H9 (cell line): ENCODE measurements at regions not wholly inside any gene's neighbourhood (a gene's known extent, or its start where the extent isn't known, plus 50 kb on each side); places are given as distances from the start of the nearest gene placed in this dataset.

ENCODE experiments used
- DNase-seq: peaks from one replicate; pipeline ENCODE4 v3.0.0-alpha.2; 2017
- H2AFZ ChIP-seq: one replicate; pipeline ENCODE4 v1.6.1; 2013; ENCODE audit warnings: mild to moderate bottlenecking, low read length, control low read depth, moderate library complexity
- H2AK5ac ChIP-seq: 2 replicates; pipeline ENCODE4 v1.6.1; 2013; ENCODE audit warnings: low read length, control low read depth, mixed read lengths; ENCODE audit not compliant: insufficient read length
- H2BK120ac ChIP-seq: one replicate; pipeline ENCODE4 v1.6.1; 2013; ENCODE audit warnings: low read depth, mild to moderate bottlenecking, low read length, control low read depth, inconsistent platforms; ENCODE audit not compliant: poor library complexity, severe bottlenecking
- H2BK12ac ChIP-seq: 2 replicates; pipeline ENCODE4 v1.6.1; 2013; ENCODE audit warnings: low read length, control low read depth, mixed read lengths, low read depth; ENCODE audit not compliant: insufficient read length
- H2BK15ac ChIP-seq: 2 replicates; pipeline ENCODE4 v1.6.1; 2013; ENCODE audit warnings: low read depth, low read length, control low read depth
- H2BK20ac ChIP-seq: one replicate; pipeline ENCODE4 v1.6.1; 2013; ENCODE audit warnings: low read depth, mild to moderate bottlenecking, low read length, control low read depth, inconsistent platforms; ENCODE audit not compliant: poor library complexity, severe bottlenecking
- H2BK5ac ChIP-seq: 2 replicates; pipeline ENCODE4 v1.6.1; 2013; ENCODE audit warnings: low read length, control low read depth, mixed read lengths; ENCODE audit not compliant: insufficient read length
- H3K14ac ChIP-seq: 2 replicates; pipeline ENCODE4 v1.6.1; 2013; ENCODE audit warnings: low read length, control low read depth; ENCODE audit not compliant: insufficient read depth
- H3K18ac ChIP-seq: 2 replicates; pipeline ENCODE4 v1.6.1; 2013; ENCODE audit warnings: low read depth, mild to moderate bottlenecking, mixed read lengths, low read length, control low read depth; ENCODE audit not compliant: insufficient read length
- H3K23ac ChIP-seq: 2 replicates; pipeline ENCODE4 v1.6.1; 2013; ENCODE audit warnings: low read length, control low read depth, mixed read lengths, low read depth; ENCODE audit not compliant: insufficient read length
- H3K23me2 ChIP-seq: 2 replicates; pipeline ENCODE4 v1.6.1; 2013; ENCODE audit warnings: low read depth, mild to moderate bottlenecking, mixed read lengths, low read length, control low read depth; ENCODE audit not compliant: insufficient read length, poor library complexity, severe bottlenecking
- H3K27ac ChIP-seq: 2 replicates; pipeline ENCODE4 v1.5.1; 2013; ENCODE audit warnings: low read length, control low read depth, mixed read lengths, low read depth; ENCODE audit not compliant: insufficient read length
- H3K27me3 ChIP-seq: 2 replicates; pipeline ENCODE4 v1.6.1; 2013; ENCODE audit warnings: low read length, control low read depth, inconsistent platforms; ENCODE audit not compliant: insufficient read depth
- H3K4ac ChIP-seq: 2 replicates; pipeline ENCODE4 v1.6.1; 2013; ENCODE audit warnings: low read depth, mild to moderate bottlenecking, control low read depth, inconsistent platforms, low read length, moderate library complexity
- H3K4me1 ChIP-seq: 2 replicates; pipeline ENCODE4 v1.6.1; 2013; ENCODE audit warnings: low read length, control low read depth, inconsistent platforms; ENCODE audit not compliant: insufficient read depth
- H3K4me2 ChIP-seq: 2 replicates; pipeline ENCODE4 v1.6.1; 2013; ENCODE audit warnings: low read length, control low read depth, mixed read lengths; ENCODE audit not compliant: insufficient read length, insufficient read depth
- H3K56ac ChIP-seq: 2 replicates; pipeline ENCODE4 v1.6.1; 2013; ENCODE audit warnings: low read depth, mild to moderate bottlenecking, mixed read lengths, low read length, control low read depth; ENCODE audit not compliant: insufficient read length
- H3K79me1 ChIP-seq: 2 replicates; pipeline ENCODE4 v1.6.1; 2013; ENCODE audit warnings: low read depth, mild to moderate bottlenecking, moderate library complexity, low read length, control low read depth, inconsistent platforms; ENCODE audit not compliant: insufficient read depth, poor library complexity, severe bottlenecking
- H3K79me2 ChIP-seq: 2 replicates; pipeline ENCODE4 v1.6.1; 2013; ENCODE audit warnings: low read length, control low read depth, inconsistent platforms; ENCODE audit not compliant: insufficient read depth
- H3K9ac ChIP-seq: 2 replicates; pipeline ENCODE4 v1.6.1; 2013; ENCODE audit warnings: low read length, control low read depth, mixed read lengths; ENCODE audit not compliant: insufficient read length; ENCODE audit errors: extremely low read depth
- H3K9me3 ChIP-seq: one replicate; pipeline ENCODE4 v1.6.1; 2013; ENCODE audit warnings: low read depth, low read length, inconsistent platforms; ENCODE audit not compliant: control insufficient read depth
- H3T11ph ChIP-seq: one replicate; pipeline ENCODE4 v1.6.1; 2013; ENCODE audit warnings: mild to moderate bottlenecking, low read length, control low read depth, inconsistent platforms
- H4K20me1 ChIP-seq: one replicate; pipeline ENCODE4 v1.6.1; 2013; ENCODE audit not compliant: control insufficient read depth, insufficient read length, insufficient read depth
- H4K5ac ChIP-seq: 2 replicates; pipeline ENCODE4 v1.6.1; 2013; ENCODE audit warnings: low read depth, mild to moderate bottlenecking, mixed read lengths, low read length, control low read depth; ENCODE audit not compliant: insufficient read length
- H4K8ac ChIP-seq: replicated peaks from 2 replicates; pipeline ENCODE4 v1.6.1; 2013; ENCODE audit warnings: low read length, control low read depth, mixed read lengths, low read depth; ENCODE audit not compliant: insufficient read length
- H4K91ac ChIP-seq: 2 replicates; pipeline ENCODE4 v1.6.1; 2013; ENCODE audit warnings: low read depth, mild to moderate bottlenecking, moderate library complexity, mixed read lengths, low read length, control low read depth; ENCODE audit not compliant: insufficient read length
- H3K27ac Mint-ChIP-seq, 3 experiments: 2 replicates in 2 of 3; 3 replicates in 1 of 3; pipeline ENCODE4 v1.8.0; 2020 to 2021; ENCODE audit warnings: mixed read lengths in 3 of 3, mild to moderate bottlenecking in 1 of 3, moderate library complexity in 1 of 3
- H3K27me3 Mint-ChIP-seq: 2 replicates; pipeline ENCODE4 v1.8.0; 2021; ENCODE audit warnings: low read depth, mild to moderate bottlenecking, moderate library complexity, mixed read lengths
- H3K36me3 Mint-ChIP-seq, 3 experiments: 2 replicates in 2 of 3; 3 replicates in 1 of 3; pipeline ENCODE4 v1.8.0; 2020 to 2021; ENCODE audit warnings: low read depth in 3 of 3, mixed read lengths in 3 of 3; ENCODE audit not compliant: insufficient read depth in 1 of 3
- H3K4me1 Mint-ChIP-seq, 2 experiments: 2 replicates each; pipeline ENCODE4 v1.8.0; 2020; ENCODE audit warnings: mixed read lengths in 2 of 2
- H3K4me3 Mint-ChIP-seq, 2 experiments: 2 replicates in 1 of 2; 3 replicates in 1 of 2; pipeline ENCODE4 v1.8.0; 2020 to 2021; ENCODE audit warnings: mild to moderate bottlenecking in 2 of 2, mixed read lengths in 2 of 2, moderate library complexity in 1 of 2
- H3K9me3 Mint-ChIP-seq, 2 experiments: 2 replicates in 1 of 2; 3 replicates in 1 of 2; pipeline ENCODE4 v1.8.0; 2020; ENCODE audit warnings: mild to moderate bottlenecking in 2 of 2, mixed read lengths in 2 of 2, moderate library complexity in 1 of 2
- CTCF ChIP-seq: fragments of 200-600 bp; sonication (generic); conservative IDR thresholded peaks from 3 replicates; pipeline ENCODE4 v1.8.0; 2021; ENCODE audit warnings: antibody characterized with exemption, mild to moderate bottlenecking
- WGBS: extraction: QIAGEN DNeasy Blood & Tissue Kit; methylation state at CpG from one replicate; pipeline ENCODE4 v1.1.7; 2013; ENCODE audit warnings: missing lambda C conversion rate, low lambda C conversion rate, mixed read lengths; ENCODE audit not compliant: insufficient read length; ENCODE audit errors: extremely low coverage; 5-methylcytosine and 5-hydroxymethylcytosine counted together

GRCh38 chr10:83542774-83543411, 596.4 kb upstream of the GHITM start:
- no peaks in the 10 kb centered on the region for H3K36me3 Mint-ChIP-seq
- H3K27me3 Mint-ChIP-seq: no peaks in the 10 kb centered on the region
- TF ChIP-seq CTCF: no peak
- no peak overlapping the region for H3K27ac Mint-ChIP-seq
- Histone ChIP-seq H3K18ac (no peak overlapping the region), H2AK5ac (no peak overlapping the region), H4K91ac (no peak overlapping the region), H3K79me2 (no peaks in the 10 kb centered on the region), H3K56ac (no peak overlapping the region), H3K27me3 (no peaks in the 10 kb centered on the region), H3K4me1 (no peaks in the 10 kb centered on the region; the same call in none of the 2 replicates), H4K20me1 (no peaks in the 10 kb centered on the region), H3K9ac (no peak overlapping the region), H3K23ac (no peak overlapping the region), H2BK120ac (no peak overlapping the region), H4K8ac (no peak overlapping the region), H3K23me2 (no peaks in the 10 kb centered on the region), H4K5ac (no peak overlapping the region), H3K14ac (no peak overlapping the region), H2BK5ac (no peak overlapping the region), H3K4ac (no peak overlapping the region), H3T11ph (no peak overlapping the region), H3K4me2 (no peak overlapping the region), H3K79me1 (no peaks in the 10 kb centered on the region), H3K27ac (no peak overlapping the region), H3K9me3 (no peaks in the 10 kb centered on the region), H2BK20ac (no peak overlapping the region), H2BK15ac (no peak overlapping the region), H2AFZ (no peak overlapping the region), H2BK12ac (no peak overlapping the region)
- WGBS: no CpG with 5 or more reads among the region's 4 CpGs
- H3K4me1 Mint-ChIP-seq: peaks cover 36 to 41% of the 10 kb centered on the region in 2 experiments
- H3K9me3 Mint-ChIP-seq: no peaks in the 10 kb centered on the region
- DNase-seq: no peak
- H3K4me3 Mint-ChIP-seq: no peak overlapping the region
